H1 (cell line): ENCODE measurements at regions not wholly inside any gene's neighbourhood (a gene's known extent, or its start where the extent isn't known, plus 50 kb on each side); places are given as distances from the start of the nearest gene placed in this dataset.

Experiments
- BCL11A ChIP-seq, 2 experiments: IDR thresholded peaks; one replicate each; pipeline ENCODE4 v1.6.1; 2011; ENCODE audit warnings: low read depth in 2 of 2, low read length in 2 of 2, mild to moderate bottlenecking in 2 of 2
- CEBPB ChIP-seq: IDR thresholded peaks from 2 replicates; pipeline ENCODE4 v1.6.1; 2012; ENCODE audit warnings: low read depth, low read length
- NANOG ChIP-seq: IDR thresholded peaks from 2 replicates; pipeline ENCODE4 v1.6.1; 2011; ENCODE audit warnings: low read length, low read depth, mild to moderate bottlenecking, inconsistent platforms; ENCODE audit not compliant: insufficient read depth, poor library complexity, severe bottlenecking

GRCh38 chr2:200172944-200173581 is 133.4 kb upstream of the SPATS2L start (continued):
- TF ChIP-seq NANOG (no peak), CEBPB (no peak), BCL11A (IDR thresholded peaks at IDR 0.05; ENCODE audit: low read depth in 2 of 2, low read length in 2 of 2) (no peak)
